GM12872 (cell line): ENCODE measurements at regions not wholly inside any gene's neighbourhood (a gene's known extent, or its start where the extent isn't known, plus 50 kb on each side); places are given as distances from the start of the nearest gene placed in this dataset.

Source experiments
- CTCF ChIP-seq: IDR thresholded peaks from 3 replicates; pipeline ENCODE4 v1.5.1; 2011; ENCODE audit warnings: low read depth, mild to moderate bottlenecking, low read length, moderate library complexity; ENCODE audit not compliant: insufficient read depth

- TF ChIP-seq CTCF = no peak
These were observed 69.4 kb upstream of the NAV3 start for GRCh38 chr12:77761286-77761685.

- no peak for TF ChIP-seq CTCF
These were observed 70.2 kb upstream of the NAV3 start for GRCh38 chr12:77760271-77761025.

- TF ChIP-seq CTCF = no peak
These were observed 76.6 kb upstream of the NAV3 start for GRCh38 chr12:77754086-77754485.

GRCh38 chr12:77751939-77752338 lies 78.8 kb upstream of the NAV3 start:
- no peak for TF ChIP-seq CTCF

GRCh38 chr12:77746096-77746495 lies 84.6 kb upstream of the NAV3 start:
- TF ChIP-seq CTCF = no peak

GRCh38 chr12:77745624-77746023 lies 85.1 kb upstream of the NAV3 start:
- no peak for TF ChIP-seq CTCF

- TF ChIP-seq CTCF = no peak
These were observed 88.1 kb upstream of the NAV3 start for GRCh38 chr12:77742631-77743030.
